KMS-11 (cell line): ENCODE measurements at regions not wholly inside any gene's neighbourhood (a gene's known extent, or its start where the extent isn't known, plus 50 kb on each side); places are given as distances from the start of the nearest gene placed in this dataset.

ENCODE experiments used
- H2AFZ ChIP-seq: fragments of 200-600 bp; sonication (generic); 2 replicates; pipeline ENCODE4 v1.6.1; 2016; ENCODE audit warnings: antibody characterized with exemption, mixed run types, low read depth
- H3K27ac ChIP-seq: fragments of 200-600 bp; sonication (generic); 2 replicates; pipeline ENCODE4 v1.6.1; 2016; ENCODE audit warnings: mild to moderate bottlenecking, mixed run types
- H3K27me3 ChIP-seq: fragments of 200-600 bp; sonication (generic); 2 replicates; pipeline ENCODE4 v1.6.1; 2017; ENCODE audit warnings: mild to moderate bottlenecking, low read depth, mixed run types, moderate library complexity; ENCODE audit not compliant: insufficient read depth
- H3K36me3 ChIP-seq: fragments of 200-600 bp; sonication (generic); 2 replicates; pipeline ENCODE4 v1.6.1; 2017; ENCODE audit warnings: mild to moderate bottlenecking, mixed run types; ENCODE audit not compliant: insufficient read depth
- H3K4me1 ChIP-seq: fragments of 200-600 bp; sonication (generic); 2 replicates; pipeline ENCODE4 v1.6.1; 2016; ENCODE audit warnings: mild to moderate bottlenecking, low read depth, mixed run types; ENCODE audit not compliant: poor library complexity, severe bottlenecking
- H3K4me2 ChIP-seq: fragments of 200-600 bp; sonication (generic); 2 replicates; pipeline ENCODE4 v1.7.0; 2016; ENCODE audit warnings: mild to moderate bottlenecking, mixed run types
- H3K4me3 ChIP-seq: fragments of 200-600 bp; sonication (generic); IDR thresholded peaks from 2 replicates; pipeline ENCODE4 v1.6.1; 2017; ENCODE audit warnings: low read depth, low read length, mixed read lengths; ENCODE audit not compliant: insufficient read depth
- H3K79me2 ChIP-seq: fragments of 200-600 bp; sonication (generic); 2 replicates; pipeline ENCODE4 v1.6.1; 2016; ENCODE audit warnings: low read depth, mixed run types; ENCODE audit not compliant: insufficient read depth
- H3K9ac ChIP-seq: fragments of 200-600 bp; sonication (generic); 2 replicates; pipeline ENCODE4 v1.6.1; 2016; ENCODE audit warnings: mild to moderate bottlenecking, mixed run types
- H4K20me1 ChIP-seq: fragments of 200-600 bp; sonication (generic); 2 replicates; pipeline ENCODE4 v1.6.1; 2016; ENCODE audit warnings: mild to moderate bottlenecking, mixed run types; ENCODE audit not compliant: insufficient read depth
- TF ChIP-seq, protein P1 (sequence below): fragments of 200-600 bp; sonication (generic); conservative IDR thresholded peaks from 2 replicates; pipeline ENCODE4 v1.6.1; 2017; ENCODE audit warnings: low read depth, mild to moderate bottlenecking, antibody characterized with exemption, low read length, moderate library complexity, mixed read lengths

DNA sequence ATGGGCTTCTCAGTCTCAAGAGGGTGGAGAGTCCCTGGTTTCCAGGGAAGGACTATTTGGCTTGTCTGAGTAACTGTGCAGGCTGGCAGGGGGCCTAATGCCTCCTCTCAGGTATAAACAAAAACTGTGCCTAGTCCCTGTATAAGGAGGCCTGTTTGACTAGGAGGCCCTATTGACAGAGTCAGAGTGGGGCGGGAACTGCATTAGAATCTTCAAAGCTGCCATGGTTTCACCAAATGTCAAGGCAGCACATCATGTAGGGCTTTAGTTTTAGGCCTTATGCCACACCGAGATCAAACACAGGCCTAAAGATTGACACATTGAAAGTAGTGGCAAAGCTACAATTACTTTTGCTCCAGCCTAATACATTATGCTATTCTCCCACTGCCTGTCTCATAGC lies 611.5 kb upstream of the B3GAT1 start:
- Histone ChIP-seq H3K79me2 (no peaks in the 10 kb centered on the region), H3K9ac (no peak overlapping the region), H3K4me2 (no peak overlapping the region), H3K27me3 (no peaks in the 10 kb centered on the region), H3K4me1 (no peaks in the 10 kb centered on the region), H3K4me3 (no peak overlapping the region), H3K36me3 (no peaks in the 10 kb centered on the region), H4K20me1 (no peaks in the 10 kb centered on the region), H2AFZ (no peak overlapping the region), H3K27ac (no peak overlapping the region)
- TF ChIP-seq, protein P1, sequence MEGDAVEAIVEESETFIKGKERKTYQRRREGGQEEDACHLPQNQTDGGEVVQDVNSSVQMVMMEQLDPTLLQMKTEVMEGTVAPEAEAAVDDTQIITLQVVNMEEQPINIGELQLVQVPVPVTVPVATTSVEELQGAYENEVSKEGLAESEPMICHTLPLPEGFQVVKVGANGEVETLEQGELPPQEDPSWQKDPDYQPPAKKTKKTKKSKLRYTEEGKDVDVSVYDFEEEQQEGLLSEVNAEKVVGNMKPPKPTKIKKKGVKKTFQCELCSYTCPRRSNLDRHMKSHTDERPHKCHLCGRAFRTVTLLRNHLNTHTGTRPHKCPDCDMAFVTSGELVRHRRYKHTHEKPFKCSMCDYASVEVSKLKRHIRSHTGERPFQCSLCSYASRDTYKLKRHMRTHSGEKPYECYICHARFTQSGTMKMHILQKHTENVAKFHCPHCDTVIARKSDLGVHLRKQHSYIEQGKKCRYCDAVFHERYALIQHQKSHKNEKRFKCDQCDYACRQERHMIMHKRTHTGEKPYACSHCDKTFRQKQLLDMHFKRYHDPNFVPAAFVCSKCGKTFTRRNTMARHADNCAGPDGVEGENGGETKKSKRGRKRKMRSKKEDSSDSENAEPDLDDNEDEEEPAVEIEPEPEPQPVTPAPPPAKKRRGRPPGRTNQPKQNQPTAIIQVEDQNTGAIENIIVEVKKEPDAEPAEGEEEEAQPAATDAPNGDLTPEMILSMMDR = no peak

DNA sequence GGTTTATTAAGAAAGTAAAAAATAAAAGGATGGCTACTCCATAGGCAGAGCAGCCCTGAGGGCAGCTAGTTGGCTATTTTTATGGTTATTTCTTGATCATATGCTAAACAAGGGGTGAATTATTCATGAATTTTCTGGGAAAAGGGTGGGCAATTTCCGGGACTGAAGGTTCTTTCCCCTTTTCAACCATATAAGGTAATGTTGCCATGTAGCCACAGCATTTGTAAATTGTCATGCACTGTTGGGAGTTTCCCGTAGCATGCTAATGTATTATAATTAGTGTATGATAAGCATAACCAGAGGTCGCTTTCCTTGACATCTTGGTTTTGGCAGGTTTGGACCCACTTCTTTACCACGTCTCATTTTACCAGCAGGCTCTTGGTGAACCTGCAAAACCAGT lies 610.4 kb upstream of the B3GAT1 start:
- H3K4me2 ChIP-seq = no peak overlapping the region
- no peaks in the 10 kb centered on the region for H3K4me1 ChIP-seq
- H4K20me1 ChIP-seq = no peaks in the 10 kb centered on the region
- no peaks in the 10 kb centered on the region for H3K36me3 ChIP-seq
- no peak overlapping the region for H3K9ac ChIP-seq
- no peak overlapping the region for H3K27ac ChIP-seq
- H3K79me2 ChIP-seq = no peaks in the 10 kb centered on the region
- H3K27me3 ChIP-seq = no peaks in the 10 kb centered on the region
- no peak overlapping the region for H3K4me3 ChIP-seq
- no peak overlapping the region for H2AFZ ChIP-seq
- TF ChIP-seq, protein P1 = no peak

DNA sequence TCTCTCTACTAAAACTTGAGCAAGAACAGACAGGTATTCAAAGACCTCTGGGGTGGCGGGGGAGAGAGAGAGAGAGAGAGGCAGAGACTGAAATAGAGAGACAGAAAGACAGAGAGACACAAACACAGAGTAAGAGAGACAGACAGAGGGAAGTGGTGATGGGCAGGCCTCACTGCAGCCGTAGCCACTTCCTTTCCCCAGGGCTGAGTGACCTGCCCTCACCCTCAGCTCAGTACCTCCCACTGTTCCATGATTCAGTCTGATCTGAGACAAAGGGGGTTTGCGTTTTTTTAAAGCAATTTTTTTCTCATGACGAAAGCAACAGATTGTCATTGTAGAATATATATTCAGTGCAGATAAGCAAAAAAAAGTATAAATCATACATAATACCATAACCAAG lies 607.9 kb upstream of the B3GAT1 start:
- TF ChIP-seq, protein P1 = no peak
- no peak overlapping the region for H3K27ac ChIP-seq
- no peak overlapping the region for H3K4me3 ChIP-seq
- no peak overlapping the region for H2AFZ ChIP-seq
- H4K20me1 ChIP-seq = no peaks in the 10 kb centered on the region
- H3K4me1 ChIP-seq = no peaks in the 10 kb centered on the region
- H3K27me3 ChIP-seq = no peaks in the 10 kb centered on the region
- H3K79me2 ChIP-seq = no peaks in the 10 kb centered on the region
- no peak overlapping the region for H3K4me2 ChIP-seq
- no peak overlapping the region for H3K9ac ChIP-seq
- H3K36me3 ChIP-seq = no peaks in the 10 kb centered on the region

DNA sequence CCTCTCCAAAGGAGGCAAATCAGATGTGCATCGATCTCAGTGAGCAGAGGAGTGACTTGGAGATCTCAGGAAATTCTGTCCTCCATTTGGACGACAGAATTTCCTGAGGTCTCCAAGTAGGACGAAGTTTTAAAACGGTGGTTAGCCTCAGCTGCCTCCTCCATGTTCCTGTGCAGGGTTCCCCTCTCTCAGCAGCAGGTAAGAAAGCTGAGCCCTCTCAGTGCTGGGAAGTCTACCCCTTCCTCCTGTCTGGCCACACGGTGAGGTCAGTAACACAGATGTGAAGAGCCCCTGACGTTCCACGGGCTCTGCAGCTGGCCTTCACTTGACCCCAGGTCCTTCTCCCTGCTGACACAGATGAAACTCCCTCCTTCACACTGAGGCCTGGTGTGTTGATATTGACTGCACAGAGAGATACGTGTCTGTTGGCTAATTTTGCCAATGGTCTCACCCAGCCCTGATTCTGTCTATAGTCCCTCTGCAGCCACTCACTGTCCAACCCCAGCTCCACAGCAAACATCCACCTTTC lies 607.4 kb upstream of the B3GAT1 start:
- H3K79me2 ChIP-seq = no peaks in the 10 kb centered on the region
- H3K4me3 ChIP-seq = no peak overlapping the region
- no peak overlapping the region for H3K9ac ChIP-seq
- H3K36me3 ChIP-seq = no peaks in the 10 kb centered on the region
- H3K4me1 ChIP-seq = no peaks in the 10 kb centered on the region
- H3K4me2 ChIP-seq = no peak overlapping the region
- no peak overlapping the region for H2AFZ ChIP-seq
- TF ChIP-seq, protein P1 = no peak
- H4K20me1 ChIP-seq = no peaks in the 10 kb centered on the region
- no peak overlapping the region for H3K27ac ChIP-seq
- H3K27me3 ChIP-seq = no peaks in the 10 kb centered on the region
